ENCODE measurements at regions not wholly inside any gene's neighbourhood (a gene's known extent, or its start where the extent isn't known, plus 50 kb on each side); places are given as distances from the start of the nearest gene placed in this dataset.
"Not testable (repeated sequence)": the region's sequence is repeated elsewhere in the genome, so short reads cannot be mapped to it uniquely, and the experiment has no call there.

DNA sequence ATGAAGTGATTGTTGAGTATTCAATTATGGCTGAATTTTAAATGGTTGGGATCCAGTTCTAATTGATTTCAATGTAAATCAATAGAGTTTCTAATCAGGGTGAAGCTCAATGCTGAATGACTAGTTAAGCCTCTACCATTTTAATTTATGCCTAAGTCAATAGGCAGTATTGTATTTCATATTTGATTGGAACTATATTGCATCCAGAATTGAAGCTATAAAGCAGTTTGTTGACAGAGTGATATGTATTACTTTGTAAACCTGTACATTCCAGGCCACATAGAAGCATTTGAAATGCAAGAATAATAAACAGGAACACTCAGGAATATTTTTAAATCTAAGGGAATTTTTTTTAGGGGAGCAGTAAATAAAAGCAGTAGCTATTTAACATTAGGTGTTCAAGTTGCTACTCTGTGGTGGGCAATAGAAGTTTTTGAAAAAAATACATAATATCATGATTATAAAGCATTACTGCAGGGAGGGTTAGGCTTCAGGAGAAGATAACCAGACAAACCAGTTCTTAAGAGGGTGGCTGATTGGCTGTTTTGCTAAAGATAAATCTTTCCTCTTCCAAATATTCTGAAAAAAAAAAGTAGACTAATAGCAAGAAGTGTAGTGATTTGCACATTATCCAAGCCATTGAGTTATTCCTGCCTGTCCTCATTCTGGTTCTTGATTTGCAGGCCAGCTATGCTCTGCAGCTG lies 492.0 kb upstream of the MEF2C start:
- no peak for DNase-seq

DNA sequence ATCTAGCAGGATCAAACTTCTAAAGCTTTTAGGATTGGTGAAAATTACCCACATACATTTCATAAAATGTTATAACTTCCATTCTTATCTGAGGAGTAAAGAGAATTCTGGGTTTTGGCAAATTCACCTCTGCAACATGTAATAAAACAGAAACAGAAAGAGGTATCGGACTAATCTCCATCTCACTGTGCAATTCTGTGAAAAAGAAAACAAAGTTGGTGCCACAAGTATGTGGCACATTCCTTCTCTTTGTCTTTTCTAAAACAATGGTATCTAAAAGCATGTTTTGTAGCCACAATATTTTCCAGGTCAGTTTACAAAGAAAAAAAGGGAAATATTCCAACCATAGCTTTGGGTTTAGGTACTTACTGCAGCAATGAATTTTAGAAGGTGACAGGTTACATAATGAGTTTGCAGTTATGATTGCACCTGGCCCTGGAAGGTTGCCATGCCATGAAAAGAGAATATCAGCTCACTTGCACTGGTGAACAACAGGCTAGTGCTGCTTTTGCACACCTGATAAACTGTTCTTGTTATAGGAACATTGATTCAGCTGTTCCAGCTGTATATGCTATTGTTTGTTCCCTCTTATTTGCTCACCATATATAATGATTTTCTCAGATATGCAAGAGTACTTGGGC lies 491.3 kb upstream of the MEF2C start:
- no peak for DNase-seq

DNA sequence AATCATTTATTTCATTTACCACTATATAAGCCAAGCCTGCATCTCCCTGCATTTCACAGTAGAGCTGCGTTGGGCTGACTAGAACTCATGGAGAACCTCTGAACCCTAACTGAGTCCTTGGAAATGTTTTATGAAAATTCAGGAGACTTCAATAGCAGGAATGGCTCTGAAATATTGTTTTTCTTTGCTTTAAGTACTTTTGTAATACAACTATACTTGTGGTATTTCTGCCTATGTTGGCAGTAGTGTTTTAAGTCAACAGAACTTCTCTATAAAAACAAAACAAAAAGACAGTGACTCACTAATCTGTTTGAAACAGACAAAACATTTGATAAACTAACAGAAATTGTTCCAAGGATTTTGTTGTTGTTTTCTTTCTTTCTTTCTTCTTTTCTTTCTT lies 489.2 kb upstream of the MEF2C start:
- no peak for DNase-seq

DNA sequence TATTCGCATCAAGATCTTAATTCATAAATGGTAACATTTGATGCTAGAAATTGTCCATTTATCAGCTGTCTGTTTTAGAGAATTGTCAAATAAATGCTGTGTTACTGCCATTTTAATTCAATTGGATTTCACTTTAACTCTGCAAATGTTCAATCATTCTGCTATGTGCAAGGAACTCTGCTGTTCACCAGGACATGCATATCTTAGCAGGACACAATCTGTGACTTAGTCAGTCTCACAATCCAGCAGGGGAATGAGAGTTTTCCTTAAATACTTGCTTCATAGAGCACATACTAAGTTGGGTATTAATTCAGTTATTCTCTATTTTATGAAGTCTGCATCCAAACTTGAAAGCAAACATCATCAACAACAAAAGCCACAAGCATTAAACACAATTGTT lies 488.7 kb upstream of the MEF2C start:
- no peak for DNase-seq

DNA sequence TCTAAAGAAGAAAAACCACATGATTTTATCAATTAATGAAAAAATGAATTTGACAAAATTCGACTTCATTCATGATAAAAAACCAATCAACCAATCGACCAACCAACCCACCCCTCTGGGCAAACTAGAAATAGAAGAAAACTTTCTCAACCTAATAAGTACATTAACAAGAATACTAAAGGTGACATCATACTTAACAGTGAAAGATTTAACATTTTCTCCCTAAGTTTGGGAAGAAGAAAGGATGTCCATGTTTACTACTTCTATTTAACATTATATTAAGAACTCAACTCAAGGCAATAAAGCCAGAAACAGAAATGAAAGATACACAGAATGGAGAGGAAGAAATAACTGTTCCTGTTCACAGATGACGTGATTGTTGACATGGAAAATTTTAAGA lies 476.1 kb upstream of the MEF2C start:
- DNase-seq: no peak

DNA sequence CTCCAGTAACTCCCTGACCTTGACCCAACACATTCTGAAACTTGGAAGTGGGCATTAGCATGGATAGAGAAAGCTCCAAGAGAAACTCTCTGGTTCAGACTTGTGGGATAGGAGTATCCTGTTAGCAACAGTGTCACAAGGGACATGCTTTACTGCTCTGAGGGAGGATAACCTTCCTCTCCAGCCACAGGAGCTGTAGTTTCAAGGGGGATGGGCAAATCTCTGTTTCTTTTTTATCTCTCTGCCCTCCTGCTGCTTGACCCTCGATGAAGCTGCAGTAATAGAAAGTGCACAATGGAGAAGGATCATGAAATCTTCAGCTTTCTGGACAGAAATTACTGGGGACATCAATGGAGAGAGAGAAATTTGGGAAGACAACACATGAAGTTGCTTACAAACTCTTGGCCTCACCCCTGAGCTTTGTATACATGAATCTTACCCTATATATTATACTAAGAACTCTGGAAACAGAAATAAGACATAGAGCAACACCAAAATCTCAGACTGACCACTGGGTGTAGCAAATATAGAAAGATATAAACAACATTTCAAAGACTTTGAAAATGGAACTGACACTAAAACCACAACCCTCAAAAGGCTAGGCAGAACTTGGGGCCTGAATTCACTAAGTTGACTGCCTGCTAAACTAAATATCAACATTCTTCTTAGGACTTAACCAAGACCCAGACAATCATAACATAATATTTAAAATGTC lies 471.0 kb upstream of the MEF2C start:
- no peak for DNase-seq

DNA sequence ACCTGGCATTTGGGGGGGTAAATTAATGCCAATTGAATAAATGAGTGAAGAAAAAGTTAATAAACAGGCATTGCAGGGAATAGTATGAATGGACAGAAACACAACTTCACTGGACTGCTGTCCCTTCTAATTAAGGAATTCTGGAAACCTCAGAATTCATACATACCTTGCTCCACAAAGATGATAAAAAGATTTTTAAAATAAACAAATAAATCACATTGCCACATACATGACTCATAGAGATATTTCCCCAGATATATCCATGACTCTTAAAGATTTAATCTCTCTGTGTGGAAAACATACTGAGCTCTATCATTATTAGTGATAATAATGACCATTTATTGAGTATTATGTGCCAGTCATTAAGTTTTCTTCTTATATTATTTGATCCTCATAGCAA lies 469.0 kb upstream of the MEF2C start:
- DNase-seq: no peak

DNA sequence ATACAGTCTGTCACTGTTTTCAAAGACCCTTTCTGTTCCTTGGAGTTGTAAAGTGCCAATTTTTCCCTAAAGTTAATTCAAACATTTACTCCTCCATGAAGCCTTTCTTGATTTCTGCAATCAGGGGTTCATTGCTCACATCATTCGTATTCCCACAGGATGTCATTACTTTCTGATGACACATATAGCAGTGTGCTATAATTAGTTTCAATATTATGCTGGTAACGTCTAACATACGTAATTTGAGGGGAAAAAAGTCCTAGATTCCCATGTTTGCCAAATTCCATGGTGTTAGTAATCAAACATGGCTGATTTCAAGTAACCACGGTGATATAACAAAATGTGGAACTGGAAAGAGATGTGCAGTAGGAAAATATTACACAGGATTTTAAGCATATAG lies 468.2 kb upstream of the MEF2C start:
- DNase-seq: no peak

DNA sequence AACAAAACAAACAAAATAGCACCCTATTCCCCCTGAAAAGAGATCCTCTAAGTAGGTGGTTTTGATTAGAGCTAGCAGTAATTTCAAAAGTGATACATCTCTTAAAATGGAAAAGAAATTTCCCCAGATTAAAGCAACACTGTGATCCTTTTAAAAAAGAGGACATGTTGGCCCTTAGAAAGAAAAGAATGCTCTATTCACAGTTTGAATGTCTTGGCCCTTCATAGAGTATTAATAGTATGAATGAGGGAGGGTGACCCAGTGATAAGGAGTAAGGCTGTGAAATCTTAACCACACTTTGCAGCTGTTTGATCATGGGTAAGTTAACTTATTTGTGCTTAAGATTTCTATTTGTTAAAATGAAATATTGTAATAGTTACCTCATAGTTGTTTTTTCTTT lies 467.7 kb upstream of the MEF2C start:
- no peak for DNase-seq

DNA sequence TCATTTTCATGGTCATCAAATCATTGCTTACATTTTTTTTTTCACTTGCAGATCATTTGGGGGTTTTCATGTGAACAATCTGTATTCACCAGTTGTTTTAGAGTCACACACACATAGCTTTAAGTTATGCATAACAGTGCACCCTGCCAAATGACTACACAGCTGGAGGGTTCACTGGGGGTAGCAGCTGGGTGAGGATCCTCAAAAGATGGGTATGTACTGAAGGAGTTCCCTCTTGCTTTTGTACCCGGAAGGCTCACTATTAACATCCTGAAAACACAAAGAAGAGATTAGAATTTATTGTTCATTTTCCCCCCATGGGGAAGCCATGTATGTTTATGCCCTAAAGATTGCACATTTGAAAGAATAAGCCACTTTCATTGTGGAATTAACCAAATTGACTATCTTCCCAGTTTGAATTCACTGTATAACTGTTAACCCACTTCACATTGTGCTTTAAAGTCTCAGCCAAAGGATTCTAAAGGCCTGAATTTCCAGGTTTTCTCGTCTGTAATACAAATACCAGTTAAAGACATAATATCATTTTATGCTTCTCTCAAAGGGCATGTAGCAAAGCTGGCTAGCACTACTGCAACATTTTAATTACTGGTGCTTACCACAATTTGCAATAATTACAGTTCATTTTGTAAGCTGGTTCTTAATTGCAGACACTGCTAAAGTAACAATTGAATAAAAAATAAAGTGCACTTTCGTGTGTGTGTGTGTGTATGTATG lies 466.4 kb upstream of the MEF2C start:
- DNase-seq: no peak

DNA sequence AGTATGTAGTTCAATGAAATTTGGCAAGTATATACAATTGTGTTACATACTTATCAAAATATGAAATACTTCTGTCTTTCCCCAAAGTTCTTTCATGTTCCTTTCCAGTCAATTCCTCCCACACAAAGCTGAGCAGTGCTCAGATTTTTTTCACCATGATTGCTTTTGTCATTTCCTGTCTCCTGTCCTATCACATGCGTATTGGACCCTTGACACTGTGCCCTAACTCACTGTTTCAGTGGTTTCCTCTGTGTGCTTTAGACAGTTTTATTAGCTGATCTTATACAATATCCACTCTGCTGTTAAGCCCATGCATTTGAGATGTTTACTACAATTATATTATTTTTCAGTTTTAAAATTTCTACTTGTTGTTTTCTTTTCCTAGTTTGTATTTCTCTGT lies 463.6 kb upstream of the MEF2C start:
- no peak for DNase-seq

DNA sequence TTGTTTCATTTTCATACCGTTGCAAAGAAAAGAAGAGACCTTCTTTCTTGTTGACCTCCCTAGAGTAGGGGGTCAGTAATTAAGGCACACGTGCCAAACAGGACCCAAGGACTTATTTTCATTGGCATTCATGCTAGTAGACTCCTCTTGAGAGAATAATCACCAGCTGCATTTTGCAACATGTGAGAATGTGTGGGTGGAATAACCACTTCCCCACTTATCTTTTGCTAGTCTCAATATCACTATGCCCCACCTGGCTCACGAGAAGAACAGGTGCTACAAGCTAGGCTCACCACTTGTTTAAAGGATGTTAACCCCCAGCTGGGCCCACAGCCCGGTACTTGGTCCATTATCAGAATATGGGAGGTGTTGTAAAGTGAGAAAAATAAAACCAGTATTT lies 460.7 kb upstream of the MEF2C start:
- no peak for DNase-seq

DNA sequence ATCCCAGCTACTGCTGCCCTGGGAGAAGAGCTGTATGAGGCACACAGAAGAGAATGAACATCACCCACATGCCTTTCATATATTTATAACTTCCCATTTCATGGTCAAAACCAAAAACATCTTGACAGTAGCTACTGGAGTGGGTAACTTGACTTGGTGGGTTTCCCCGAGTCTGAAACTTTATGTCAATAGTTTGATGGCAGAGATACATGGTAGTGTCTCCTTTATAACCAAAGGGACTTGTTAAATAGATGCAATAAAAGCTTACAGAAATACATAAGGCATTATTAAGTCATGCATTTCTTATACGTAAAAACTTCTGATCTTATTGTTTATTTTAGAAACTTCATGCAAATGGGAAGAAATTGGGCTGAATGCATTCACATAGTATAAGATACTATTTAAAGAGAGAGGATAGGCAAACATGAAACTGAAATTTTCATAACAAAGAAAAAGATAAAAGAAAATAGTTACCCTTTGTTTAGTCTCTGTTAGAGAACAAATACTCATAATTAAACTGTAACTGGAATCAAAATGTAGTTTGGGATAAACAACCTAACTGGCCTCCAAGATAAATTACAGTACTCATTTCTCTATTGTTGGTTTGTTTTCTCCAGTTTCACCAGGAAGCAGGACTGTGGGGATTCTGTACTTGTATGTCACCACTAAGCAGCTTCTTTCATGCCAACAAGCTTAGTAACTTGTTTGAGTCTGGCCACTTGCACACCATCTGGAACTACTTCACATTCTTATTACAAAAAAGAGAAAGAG lies 459.3 kb upstream of the MEF2C start:
- no peak for DNase-seq

DNA sequence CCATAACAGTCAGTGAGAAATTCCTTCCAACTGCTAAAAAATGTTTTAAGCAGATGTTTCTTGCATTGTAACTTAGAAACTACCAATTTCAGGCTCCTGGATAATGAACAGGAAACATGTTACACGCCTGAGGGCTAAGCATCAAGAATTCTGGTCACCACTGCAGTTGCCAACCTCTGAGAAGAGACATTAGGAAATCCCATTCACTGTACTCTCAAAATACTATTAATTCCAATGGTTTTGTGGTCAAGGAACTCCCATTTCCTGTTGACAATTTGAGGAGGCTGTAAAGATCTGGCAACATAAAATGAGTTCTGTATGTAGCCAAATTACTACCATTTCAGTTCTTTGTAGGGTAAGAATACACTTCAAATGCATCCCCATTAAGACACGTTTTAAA lies 456.0 kb upstream of the MEF2C start:
- no peak for DNase-seq

DNA sequence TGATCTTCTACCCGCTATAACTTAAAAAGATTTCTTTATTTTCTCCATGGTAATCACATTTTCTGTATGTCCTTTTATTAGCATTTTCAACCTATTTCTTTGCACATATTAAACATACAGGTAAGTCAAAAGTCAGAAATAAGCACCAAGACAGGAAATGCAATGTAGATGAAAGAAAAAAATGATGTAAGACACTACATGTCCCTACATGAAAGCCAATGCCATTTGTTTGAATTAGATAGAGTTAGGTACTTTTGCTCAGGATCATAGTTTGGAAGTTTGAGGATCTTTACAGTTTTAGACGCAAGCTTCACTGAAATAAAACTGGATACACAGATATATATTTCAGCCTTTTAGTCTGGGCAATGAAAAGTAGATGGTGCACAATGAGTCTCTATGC lies 453.1 kb upstream of the MEF2C start:
- DNase-seq: no peak

DNA sequence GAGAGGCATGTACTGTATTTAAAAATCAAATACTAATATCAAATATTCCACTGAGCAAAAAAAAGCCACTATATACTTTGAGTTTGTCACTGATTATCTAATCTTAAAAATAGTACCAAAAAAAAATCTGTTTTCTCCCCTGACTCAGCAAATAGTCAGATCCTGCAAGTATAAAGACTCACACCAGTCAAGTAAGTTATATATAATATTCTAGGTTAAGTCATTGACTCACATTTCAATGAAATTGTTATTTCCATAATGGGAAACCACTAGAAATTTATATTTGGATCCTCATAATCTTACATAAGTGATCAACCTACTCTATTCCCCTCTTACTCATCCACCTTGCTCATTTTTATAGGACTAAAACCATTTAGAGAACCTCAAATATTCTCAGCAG lies 447.2 kb upstream of the MEF2C start:
- DNase-seq: no peak

DNA sequence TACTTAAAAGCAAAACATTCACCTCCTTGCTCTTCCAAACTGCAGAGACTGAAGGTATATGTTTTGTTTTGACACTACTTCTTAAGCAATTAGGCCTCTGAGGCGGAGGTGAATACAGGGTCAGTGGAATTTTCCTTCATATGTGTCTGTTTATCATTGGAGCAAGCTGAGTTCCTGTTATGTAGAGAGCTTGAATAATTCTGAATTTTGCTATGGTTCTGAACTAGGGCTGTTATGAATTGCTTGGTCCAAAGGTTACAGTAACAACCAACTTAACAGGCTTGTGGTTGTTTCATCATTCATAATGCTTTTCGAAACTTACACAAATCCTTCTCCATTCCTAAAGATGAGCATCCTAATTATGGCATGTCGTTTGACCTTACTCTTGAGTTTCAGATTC lies 444.6 kb upstream of the MEF2C start:
- DNase-seq: no peak

DNA sequence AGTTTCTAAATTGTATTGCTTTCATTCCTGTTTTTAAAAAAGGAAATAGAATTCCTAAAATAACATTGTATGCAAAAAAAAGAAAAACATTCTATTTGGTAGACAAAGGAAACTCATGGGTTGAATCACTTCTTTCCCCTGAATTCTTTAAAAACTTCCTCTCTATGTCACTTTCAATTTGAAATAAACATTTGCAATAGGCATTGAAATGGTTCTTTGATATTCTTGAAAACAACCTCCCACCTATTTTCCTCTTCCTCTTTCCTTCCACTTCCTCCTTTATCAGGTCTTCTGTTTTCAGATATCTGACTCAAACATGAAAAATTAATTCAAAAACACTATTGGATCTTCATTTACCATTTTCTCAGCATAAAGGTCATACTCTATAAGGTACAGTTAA lies 442.0 kb upstream of the MEF2C start:
- no peak for DNase-seq

DNA sequence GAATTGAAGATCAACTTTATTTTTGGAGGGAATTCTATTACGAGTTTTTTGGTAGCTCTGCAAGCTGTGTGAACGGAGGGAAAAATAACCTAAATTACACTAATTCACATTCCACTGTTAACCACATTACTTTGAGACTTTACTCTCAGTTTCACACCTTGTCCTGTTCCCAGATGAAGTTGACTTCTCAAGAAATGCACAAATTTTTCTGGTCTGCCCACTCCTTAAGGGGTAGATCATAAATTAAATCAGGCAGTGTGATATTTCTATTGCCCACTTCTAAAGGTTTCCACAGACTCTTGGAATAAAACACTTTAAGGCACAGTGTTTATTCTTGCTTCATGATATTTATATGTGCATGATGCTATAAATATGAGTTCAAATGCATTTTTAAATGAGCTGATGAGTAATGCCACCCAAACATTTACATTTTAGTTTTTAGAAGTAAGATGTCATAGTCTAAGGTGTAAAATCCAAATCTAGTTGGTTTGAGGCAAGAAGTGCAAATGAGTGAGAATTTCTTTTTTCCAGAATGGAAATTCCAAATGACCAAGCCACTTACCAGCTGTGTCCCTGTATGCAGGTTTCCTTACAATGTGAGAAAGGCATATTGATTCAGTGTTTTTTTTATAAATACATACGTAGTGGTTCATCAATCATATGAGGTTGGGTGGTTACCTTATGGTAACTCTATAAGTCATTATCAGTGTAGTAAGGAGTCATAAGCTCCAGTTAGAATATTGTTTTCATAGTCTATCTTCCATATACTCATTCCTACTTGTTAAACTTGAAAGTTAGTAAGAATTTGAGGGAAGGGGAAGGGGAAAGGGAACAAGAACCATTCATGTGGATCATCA lies 437.7 kb upstream of the MEF2C start:
- no peak for DNase-seq

DNA sequence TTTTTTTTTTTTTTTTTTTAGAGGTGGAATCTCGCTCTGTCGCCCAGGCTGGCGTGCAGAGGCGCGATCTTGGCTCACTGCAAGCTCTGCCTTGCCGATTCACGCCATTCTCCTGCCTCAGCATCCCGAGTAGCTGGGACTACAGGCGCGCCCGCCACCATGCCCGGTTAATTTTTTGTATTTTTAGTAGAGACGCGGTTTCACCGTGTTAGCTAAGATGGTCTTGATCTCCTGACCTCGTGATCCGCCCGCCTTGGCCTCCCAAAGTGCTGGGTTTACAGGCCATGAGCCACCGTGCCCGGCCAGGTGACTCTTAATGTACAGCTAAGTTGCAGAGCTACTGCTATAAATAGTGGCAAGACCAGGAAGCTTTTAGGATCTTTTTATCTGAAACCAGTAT lies 434.9 kb upstream of the MEF2C start:
- DNase-seq: not testable (repeated sequence)

DNA sequence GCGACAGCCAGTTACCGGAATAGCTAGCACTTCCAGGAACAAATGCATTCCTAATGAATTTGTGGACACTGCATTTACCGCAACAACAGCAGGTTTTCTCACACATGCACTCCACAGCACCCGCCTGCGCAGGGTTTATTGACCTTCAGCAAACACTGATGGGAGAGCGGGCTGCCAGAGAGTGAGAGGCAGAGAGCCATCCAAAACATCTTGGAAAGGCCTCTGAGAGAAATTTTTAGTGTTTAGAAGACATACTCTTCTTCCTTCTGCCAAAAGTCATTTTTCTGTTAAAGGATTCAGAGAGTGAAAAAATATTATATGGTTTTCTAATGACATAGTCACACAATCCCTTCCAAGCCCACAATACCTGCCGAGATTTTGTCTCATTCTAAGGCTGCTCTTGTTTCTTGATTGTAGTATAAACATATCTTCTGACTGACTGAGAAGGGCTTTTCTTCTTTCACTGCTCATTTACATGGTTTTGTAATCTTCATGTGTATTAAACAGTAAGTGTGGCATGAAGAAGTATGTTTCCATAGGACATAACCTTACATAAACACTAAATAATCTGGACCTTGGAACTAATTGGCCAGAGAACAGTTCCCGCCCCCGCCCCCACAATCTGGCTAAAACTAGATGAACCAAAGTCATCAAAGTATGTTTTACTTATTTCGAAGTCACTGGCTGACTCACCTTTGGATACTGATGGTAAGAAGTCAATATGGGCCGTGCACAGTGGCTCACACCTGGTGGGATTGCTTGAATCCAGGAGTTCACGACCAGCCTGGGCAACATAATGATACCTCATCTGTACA lies 432.5 kb upstream of the MEF2C start:
- DNase-seq: no peak
